WTC11 (cell line): ENCODE measurements at regions not wholly inside any gene's neighbourhood (a gene's known extent, or its start where the extent isn't known, plus 50 kb on each side); places are given as distances from the start of the nearest gene placed in this dataset.

Source experiments
- ATAC-seq: fragments of 200-7000 bp; cut with Tn5 transposase; 2 replicates; pipeline ENCODE4 v1.10.0; 2021; ENCODE audit warnings: mild to moderate bottlenecking, moderate library complexity
- CTCF ChIA-PET: fragments of 300-600 bp; sonication (Branson Sonifier 250); formaldehyde crosslinking; loops from one replicate; lab custom pipeline; 2021; ENCODE audit warnings: antibody characterized with exemption; lab: Charles Lee
- POLR2A ChIA-PET: fragments of 350-600 bp; sonication (Branson Sonifier 250); formaldehyde crosslinking; loops from one replicate; lab custom pipeline; 2021; ENCODE audit warnings: antibody characterized with exemption; lab: Charles Lee
- DNase-seq: peaks from one replicate; pipeline ENCODE4 v3.0.0; 2021; ENCODE audit warnings: low spot score
- H3K27ac Mint-ChIP-seq: 2 replicates; pipeline ENCODE4 v1.8.0; 2021; ENCODE audit warnings: mixed read lengths
- H3K27me3 Mint-ChIP-seq: 2 replicates; pipeline ENCODE4 v1.8.0; 2021; ENCODE audit warnings: low read depth, mild to moderate bottlenecking, moderate library complexity, mixed read lengths
- H3K36me3 Mint-ChIP-seq: 2 replicates; pipeline ENCODE4 v1.8.0; 2021; ENCODE audit warnings: mixed read lengths
- H3K4me1 Mint-ChIP-seq: 2 replicates; pipeline ENCODE4 v1.8.0; 2022; ENCODE audit warnings: mixed read lengths
- H3K4me3 Mint-ChIP-seq: 2 replicates; pipeline ENCODE4 v1.8.0; 2021; ENCODE audit warnings: mild to moderate bottlenecking, moderate library complexity, mixed read lengths
- H3K9me3 Mint-ChIP-seq: 2 replicates; pipeline ENCODE4 v1.8.0; 2021; ENCODE audit warnings: mixed read lengths
- EMX1 ChIP-seq: fragments of 250-450 bp; sonication (Bioruptor Pico); IDR thresholded peaks from 2 replicates; pipeline ENCODE4 v1.8.0; 2021; ENCODE audit warnings: mild to moderate bottlenecking
- FOXJ3 ChIP-seq: sonication (generic); formaldehyde crosslinking; IDR thresholded peaks from 2 replicates; pipeline ENCODE4 v1.9.0; 2021; ENCODE audit warnings: missing genetic modification reagents, mild to moderate bottlenecking, borderline replicate concordance
- FOXP1 ChIP-seq: sonication (generic); formaldehyde crosslinking; IDR thresholded peaks from 2 replicates; pipeline ENCODE4 v1.8.0; 2022; ENCODE audit warnings: missing genetic modification reagents, mild to moderate bottlenecking, moderate library complexity, borderline replicate concordance
- JUN ChIP-seq: sonication (generic); formaldehyde crosslinking; IDR thresholded peaks from 2 replicates; pipeline ENCODE4 v1.8.0; 2023; ENCODE audit warnings: mild to moderate bottlenecking, missing genetic modification reagents
- KAT7 ChIP-seq: sonication (generic); formaldehyde crosslinking; IDR thresholded peaks from 2 replicates; pipeline ENCODE4 v1.8.1; 2023; ENCODE audit warnings: missing genetic modification reagents, mild to moderate bottlenecking, borderline replicate concordance
- NFE2L1 ChIP-seq: sonication (generic); formaldehyde crosslinking; IDR thresholded peaks from 2 replicates; pipeline ENCODE4 v1.8.1; 2023; ENCODE audit warnings: missing genetic modification reagents
- NFYB ChIP-seq: sonication (generic); formaldehyde crosslinking; conservative IDR thresholded peaks from 2 replicates; pipeline ENCODE4 v1.8.0; 2022; ENCODE audit warnings: low read depth, missing genetic modification reagents
- RORB ChIP-seq: fragments of 250-450 bp; sonication (Bioruptor Pico); IDR thresholded peaks from 2 replicates; pipeline ENCODE4 v1.9.0; 2021; ENCODE audit warnings: mild to moderate bottlenecking
- TP53 ChIP-seq: sonication (generic); formaldehyde crosslinking; IDR thresholded peaks from 2 replicates; pipeline ENCODE4 v1.8.1; 2023; ENCODE audit warnings: mild to moderate bottlenecking, missing genetic modification reagents
- ZNF263 ChIP-seq: sonication (generic); formaldehyde crosslinking; IDR thresholded peaks from 2 replicates; pipeline ENCODE4 v1.8.1; 2022; ENCODE audit warnings: low read depth, mild to moderate bottlenecking, moderate library complexity, missing genetic modification reagents
- TF ChIP-seq, protein P1 (sequence below): sonication (generic); formaldehyde crosslinking; IDR thresholded peaks from 2 replicates; pipeline ENCODE4 v1.8.1; 2023; ENCODE audit warnings: mild to moderate bottlenecking, missing genetic modification reagents, moderate library complexity
- TF ChIP-seq, protein P2 (sequence below): sonication (generic); formaldehyde crosslinking; IDR thresholded peaks from 2 replicates; pipeline ENCODE4 v1.8.0; 2023; ENCODE audit warnings: missing genetic modification reagents, mild to moderate bottlenecking, borderline replicate concordance
- TF ChIP-seq, protein P3 (sequence below): sonication (generic); formaldehyde crosslinking; IDR thresholded peaks from 2 replicates; pipeline ENCODE4 v1.8.0; 2022; ENCODE audit warnings: mild to moderate bottlenecking, missing genetic modification reagents
- TF ChIP-seq, protein P4 (sequence below): sonication (generic); formaldehyde crosslinking; IDR thresholded peaks from 2 replicates; pipeline ENCODE4 v1.8.0; 2023; ENCODE audit warnings: mild to moderate bottlenecking, missing genetic modification reagents
- TF ChIP-seq, protein P5 (sequence below): fragments of 250-450 bp; sonication (Bioruptor Pico); IDR thresholded peaks from 2 replicates; pipeline ENCODE4 v2.1.2; 2022; ENCODE audit warnings: mild to moderate bottlenecking, moderate library complexity
- TF ChIP-seq, protein P6 (sequence below): fragments of 250-450 bp; sonication (Bioruptor Pico); IDR thresholded peaks from 2 replicates; pipeline ENCODE4 v1.9.0; 2021; ENCODE audit warnings: mild to moderate bottlenecking

DNA sequence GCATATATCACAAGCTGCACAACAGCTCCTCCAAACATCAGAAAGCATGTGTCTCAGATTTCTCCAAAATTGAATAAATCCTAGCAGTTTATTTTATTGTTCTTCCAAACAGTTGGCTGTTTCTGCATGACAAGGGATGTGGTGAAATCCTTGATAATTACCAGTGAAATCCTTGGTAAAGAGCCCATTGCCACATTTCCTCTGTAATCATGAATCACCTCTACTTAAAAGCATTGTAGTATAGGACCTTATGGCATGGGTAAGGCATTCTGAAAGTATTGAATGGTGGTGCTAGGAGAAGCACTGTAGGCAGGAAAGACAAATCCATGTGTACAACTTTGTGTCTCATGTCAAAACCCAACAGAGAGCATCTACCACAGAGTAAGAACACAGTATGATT is 135.8 kb upstream of the NDST3 start (continued):
- TF ChIP-seq, protein P1, sequence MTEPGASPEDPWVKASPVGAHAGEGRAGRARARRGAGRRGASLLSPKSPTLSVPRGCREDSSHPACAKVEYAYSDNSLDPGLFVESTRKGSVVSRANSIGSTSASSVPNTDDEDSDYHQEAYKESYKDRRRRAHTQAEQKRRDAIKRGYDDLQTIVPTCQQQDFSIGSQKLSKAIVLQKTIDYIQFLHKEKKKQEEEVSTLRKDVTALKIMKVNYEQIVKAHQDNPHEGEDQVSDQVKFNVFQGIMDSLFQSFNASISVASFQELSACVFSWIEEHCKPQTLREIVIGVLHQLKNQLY (CRISPR knock-in tag), result no peak
- TF ChIP-seq NFYB (CRISPR knock-in tag) (no peak), NFE2L1 (CRISPR knock-in tag) (no peak), EMX1 (CRISPR knock-in tag) (no peak)
- TF ChIP-seq, protein P2, sequence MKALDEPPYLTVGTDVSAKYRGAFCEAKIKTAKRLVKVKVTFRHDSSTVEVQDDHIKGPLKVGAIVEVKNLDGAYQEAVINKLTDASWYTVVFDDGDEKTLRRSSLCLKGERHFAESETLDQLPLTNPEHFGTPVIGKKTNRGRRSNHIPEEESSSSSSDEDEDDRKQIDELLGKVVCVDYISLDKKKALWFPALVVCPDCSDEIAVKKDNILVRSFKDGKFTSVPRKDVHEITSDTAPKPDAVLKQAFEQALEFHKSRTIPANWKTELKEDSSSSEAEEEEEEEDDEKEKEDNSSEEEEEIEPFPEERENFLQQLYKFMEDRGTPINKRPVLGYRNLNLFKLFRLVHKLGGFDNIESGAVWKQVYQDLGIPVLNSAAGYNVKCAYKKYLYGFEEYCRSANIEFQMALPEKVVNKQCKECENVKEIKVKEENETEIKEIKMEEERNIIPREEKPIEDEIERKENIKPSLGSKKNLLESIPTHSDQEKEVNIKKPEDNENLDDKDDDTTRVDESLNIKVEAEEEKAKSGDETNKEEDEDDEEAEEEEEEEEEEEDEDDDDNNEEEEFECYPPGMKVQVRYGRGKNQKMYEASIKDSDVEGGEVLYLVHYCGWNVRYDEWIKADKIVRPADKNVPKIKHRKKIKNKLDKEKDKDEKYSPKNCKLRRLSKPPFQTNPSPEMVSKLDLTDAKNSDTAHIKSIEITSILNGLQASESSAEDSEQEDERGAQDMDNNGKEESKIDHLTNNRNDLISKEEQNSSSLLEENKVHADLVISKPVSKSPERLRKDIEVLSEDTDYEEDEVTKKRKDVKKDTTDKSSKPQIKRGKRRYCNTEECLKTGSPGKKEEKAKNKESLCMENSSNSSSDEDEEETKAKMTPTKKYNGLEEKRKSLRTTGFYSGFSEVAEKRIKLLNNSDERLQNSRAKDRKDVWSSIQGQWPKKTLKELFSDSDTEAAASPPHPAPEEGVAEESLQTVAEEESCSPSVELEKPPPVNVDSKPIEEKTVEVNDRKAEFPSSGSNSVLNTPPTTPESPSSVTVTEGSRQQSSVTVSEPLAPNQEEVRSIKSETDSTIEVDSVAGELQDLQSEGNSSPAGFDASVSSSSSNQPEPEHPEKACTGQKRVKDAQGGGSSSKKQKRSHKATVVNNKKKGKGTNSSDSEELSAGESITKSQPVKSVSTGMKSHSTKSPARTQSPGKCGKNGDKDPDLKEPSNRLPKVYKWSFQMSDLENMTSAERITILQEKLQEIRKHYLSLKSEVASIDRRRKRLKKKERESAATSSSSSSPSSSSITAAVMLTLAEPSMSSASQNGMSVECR (CRISPR knock-in tag), result no peak

DNA sequence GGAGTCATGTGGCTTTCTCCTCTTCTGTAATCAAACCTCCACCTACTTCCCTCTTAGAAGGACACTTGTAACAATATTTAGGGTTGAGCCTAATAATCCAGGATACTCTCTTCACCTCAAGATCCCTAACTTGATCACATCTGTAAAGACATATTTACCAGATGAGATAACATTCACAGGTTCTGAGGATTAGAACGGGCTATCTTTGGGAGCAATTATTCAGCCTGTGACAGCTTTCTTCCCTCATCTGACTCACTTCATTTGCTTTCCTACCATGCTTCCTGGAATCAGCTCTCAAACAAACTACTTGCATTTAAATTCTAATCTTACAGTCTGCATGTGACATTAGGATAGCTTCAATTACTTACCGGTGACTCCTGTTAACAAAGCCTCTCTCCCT is 133.5 kb upstream of the NDST3 start:
- H3K9me3 Mint-ChIP-seq, result no peaks in the 10 kb centered on the region
- no peaks in the 10 kb centered on the region for H3K36me3 Mint-ChIP-seq
- H3K27me3 Mint-ChIP-seq, result no peaks in the 10 kb centered on the region; the same call in 1 of the 2 replicates
- ChIA-PET CTCF (no interaction called here), POLR2A (no interaction called here)
- peak; percentile 28; the same call in 1 of the 2 replicates for ATAC-seq
- H3K4me3 Mint-ChIP-seq, result no peak overlapping the region
- TF ChIP-seq, protein P3, sequence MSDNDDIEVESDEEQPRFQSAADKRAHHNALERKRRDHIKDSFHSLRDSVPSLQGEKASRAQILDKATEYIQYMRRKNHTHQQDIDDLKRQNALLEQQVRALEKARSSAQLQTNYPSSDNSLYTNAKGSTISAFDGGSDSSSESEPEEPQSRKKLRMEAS (CRISPR knock-in tag), result no peak
- TF ChIP-seq FOXJ3 (no peak), FOXP1 (no peak), JUN (CRISPR knock-in tag) (no peak), ZNF263 (CRISPR knock-in tag) (no peak), RORB (CRISPR knock-in tag) (peak; percentile 66; the same call in 1 of the 2 replicates)
- TF ChIP-seq, protein P4, sequence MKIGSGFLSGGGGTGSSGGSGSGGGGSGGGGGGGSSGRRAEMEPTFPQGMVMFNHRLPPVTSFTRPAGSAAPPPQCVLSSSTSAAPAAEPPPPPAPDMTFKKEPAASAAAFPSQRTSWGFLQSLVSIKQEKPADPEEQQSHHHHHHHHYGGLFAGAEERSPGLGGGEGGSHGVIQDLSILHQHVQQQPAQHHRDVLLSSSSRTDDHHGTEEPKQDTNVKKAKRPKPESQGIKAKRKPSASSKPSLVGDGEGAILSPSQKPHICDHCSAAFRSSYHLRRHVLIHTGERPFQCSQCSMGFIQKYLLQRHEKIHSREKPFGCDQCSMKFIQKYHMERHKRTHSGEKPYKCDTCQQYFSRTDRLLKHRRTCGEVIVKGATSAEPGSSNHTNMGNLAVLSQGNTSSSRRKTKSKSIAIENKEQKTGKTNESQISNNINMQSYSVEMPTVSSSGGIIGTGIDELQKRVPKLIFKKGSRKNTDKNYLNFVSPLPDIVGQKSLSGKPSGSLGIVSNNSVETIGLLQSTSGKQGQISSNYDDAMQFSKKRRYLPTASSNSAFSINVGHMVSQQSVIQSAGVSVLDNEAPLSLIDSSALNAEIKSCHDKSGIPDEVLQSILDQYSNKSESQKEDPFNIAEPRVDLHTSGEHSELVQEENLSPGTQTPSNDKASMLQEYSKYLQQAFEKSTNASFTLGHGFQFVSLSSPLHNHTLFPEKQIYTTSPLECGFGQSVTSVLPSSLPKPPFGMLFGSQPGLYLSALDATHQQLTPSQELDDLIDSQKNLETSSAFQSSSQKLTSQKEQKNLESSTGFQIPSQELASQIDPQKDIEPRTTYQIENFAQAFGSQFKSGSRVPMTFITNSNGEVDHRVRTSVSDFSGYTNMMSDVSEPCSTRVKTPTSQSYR (CRISPR knock-in tag), result no peak
- H3K27ac Mint-ChIP-seq, result no peak overlapping the region
- H3K4me1 Mint-ChIP-seq, result peaks cover 3% of the 10 kb centered on the region; the same call in 1 of the 2 replicates
- no peak for DNase-seq

DNA sequence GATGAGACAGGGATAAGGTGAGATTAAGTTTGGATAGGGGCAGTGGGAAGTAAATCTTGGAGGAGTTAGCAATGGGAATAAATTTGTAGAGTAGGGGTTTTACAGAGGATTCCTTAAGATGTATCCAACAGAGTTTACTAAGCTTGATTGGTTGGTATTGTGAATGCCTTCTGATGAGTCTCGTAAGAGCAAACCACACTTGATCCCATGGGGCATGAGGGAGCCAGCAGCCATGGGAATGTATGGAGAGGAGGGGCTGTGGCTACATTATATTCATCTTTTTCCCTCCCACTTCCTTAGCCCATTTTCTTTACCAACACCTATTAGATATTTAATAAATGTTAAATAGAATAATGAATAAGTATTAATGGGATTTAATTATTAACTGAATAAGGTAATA is 126.6 kb upstream of the NDST3 start:
- Mint-ChIP-seq H3K36me3 (no peaks in the 10 kb centered on the region), H3K27ac (no peak overlapping the region), H3K27me3 (no peaks in the 10 kb centered on the region; the same call in 1 of the 2 replicates), H3K9me3 (no peaks in the 10 kb centered on the region), H3K4me1 (no peaks in the 10 kb centered on the region), H3K4me3 (no peak overlapping the region)
- POLR2A ChIA-PET, result no interaction called here
- no peak for ATAC-seq
- CTCF ChIA-PET, result no interaction called here
- DNase-seq, result no peak
- TF ChIP-seq EMX1 (CRISPR knock-in tag) (no peak), NFE2L1 (CRISPR knock-in tag) (no peak), TP53 (CRISPR knock-in tag) (no peak), KAT7 (CRISPR knock-in tag) (no peak)
- TF ChIP-seq, protein P5, sequence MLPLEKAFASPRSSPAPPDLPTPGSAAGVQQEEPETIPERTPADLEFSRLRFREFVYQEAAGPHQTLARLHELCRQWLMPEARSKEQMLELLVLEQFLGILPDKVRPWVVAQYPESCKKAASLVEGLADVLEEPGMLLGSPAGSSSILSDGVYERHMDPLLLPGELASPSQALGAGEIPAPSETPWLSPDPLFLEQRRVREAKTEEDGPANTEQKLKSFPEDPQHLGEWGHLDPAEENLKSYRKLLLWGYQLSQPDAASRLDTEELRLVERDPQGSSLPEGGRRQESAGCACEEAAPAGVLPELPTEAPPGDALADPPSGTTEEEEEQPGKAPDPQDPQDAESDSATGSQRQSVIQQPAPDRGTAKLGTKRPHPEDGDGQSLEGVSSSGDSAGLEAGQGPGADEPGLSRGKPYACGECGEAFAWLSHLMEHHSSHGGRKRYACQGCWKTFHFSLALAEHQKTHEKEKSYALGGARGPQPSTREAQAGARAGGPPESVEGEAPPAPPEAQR, result no peak
- TF ChIP-seq, protein P4 (CRISPR knock-in tag), result no peak
- TF ChIP-seq, protein P6, sequence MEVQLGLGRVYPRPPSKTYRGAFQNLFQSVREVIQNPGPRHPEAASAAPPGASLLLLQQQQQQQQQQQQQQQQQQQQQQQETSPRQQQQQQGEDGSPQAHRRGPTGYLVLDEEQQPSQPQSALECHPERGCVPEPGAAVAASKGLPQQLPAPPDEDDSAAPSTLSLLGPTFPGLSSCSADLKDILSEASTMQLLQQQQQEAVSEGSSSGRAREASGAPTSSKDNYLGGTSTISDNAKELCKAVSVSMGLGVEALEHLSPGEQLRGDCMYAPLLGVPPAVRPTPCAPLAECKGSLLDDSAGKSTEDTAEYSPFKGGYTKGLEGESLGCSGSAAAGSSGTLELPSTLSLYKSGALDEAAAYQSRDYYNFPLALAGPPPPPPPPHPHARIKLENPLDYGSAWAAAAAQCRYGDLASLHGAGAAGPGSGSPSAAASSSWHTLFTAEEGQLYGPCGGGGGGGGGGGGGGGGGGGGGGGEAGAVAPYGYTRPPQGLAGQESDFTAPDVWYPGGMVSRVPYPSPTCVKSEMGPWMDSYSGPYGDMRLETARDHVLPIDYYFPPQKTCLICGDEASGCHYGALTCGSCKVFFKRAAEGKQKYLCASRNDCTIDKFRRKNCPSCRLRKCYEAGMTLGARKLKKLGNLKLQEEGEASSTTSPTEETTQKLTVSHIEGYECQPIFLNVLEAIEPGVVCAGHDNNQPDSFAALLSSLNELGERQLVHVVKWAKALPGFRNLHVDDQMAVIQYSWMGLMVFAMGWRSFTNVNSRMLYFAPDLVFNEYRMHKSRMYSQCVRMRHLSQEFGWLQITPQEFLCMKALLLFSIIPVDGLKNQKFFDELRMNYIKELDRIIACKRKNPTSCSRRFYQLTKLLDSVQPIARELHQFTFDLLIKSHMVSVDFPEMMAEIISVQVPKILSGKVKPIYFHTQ, result no peak
